HL-60 (cell line): ENCODE measurements at regions not wholly inside any gene's neighbourhood (a gene's known extent, or its start where the extent isn't known, plus 50 kb on each side); places are given as distances from the start of the nearest gene placed in this dataset.

Experiments used
- DNase-seq, 2 experiments: peaks; one replicate each; pipeline ENCODE4 v3.0.0-alpha.2; 2010 to 2020; ENCODE audit warnings: low read depth in 1 of 2, low spot score in 1 of 2
- H3K27ac ChIP-seq: fragments of 250-450 bp; sonication (Bioruptor Pico); replicated peaks from 2 replicates; pipeline ENCODE4 v1.5.1; 2020; ENCODE audit warnings: mild to moderate bottlenecking, moderate library complexity
- H3K27me3 ChIP-seq: fragments of 250-450 bp; sonication (Bioruptor Pico); 2 replicates; pipeline ENCODE4 v1.5.1; 2021; ENCODE audit warnings: mild to moderate bottlenecking, moderate library complexity; ENCODE audit not compliant: insufficient read depth, poor library complexity, severe bottlenecking
- H3K4me3 ChIP-seq: replicated peaks from 2 replicates; pipeline ENCODE4 v1.5.1; 2011; ENCODE audit warnings: mild to moderate bottlenecking, control low read depth, low read length; ENCODE audit not compliant: insufficient read depth
- GABPA ChIP-seq: IDR thresholded peaks from 2 replicates; pipeline ENCODE4 v1.6.1; 2012; ENCODE audit warnings: low read depth
- POLR2AphosphoS5 ChIP-seq: IDR thresholded peaks from 2 replicates; pipeline ENCODE4 v1.6.1; 2012; ENCODE audit warnings: low read depth
- SPI1 ChIP-seq: IDR thresholded peaks from 2 replicates; pipeline ENCODE4 v1.6.1; 2012; ENCODE audit warnings: low read depth, mild to moderate bottlenecking, borderline replicate concordance
- TF ChIP-seq, protein P1 (sequence below): IDR thresholded peaks from one replicate; pipeline ENCODE4 v1.5.1; 2011; ENCODE audit warnings: low read length, control low read depth, inconsistent platforms; ENCODE audit not compliant: insufficient read depth
- TF ChIP-seq, protein P2 (sequence below): IDR thresholded peaks from 2 replicates; pipeline ENCODE4 v1.6.1; 2012; ENCODE audit warnings: low read depth; ENCODE audit not compliant: insufficient replicate concordance

DNA sequence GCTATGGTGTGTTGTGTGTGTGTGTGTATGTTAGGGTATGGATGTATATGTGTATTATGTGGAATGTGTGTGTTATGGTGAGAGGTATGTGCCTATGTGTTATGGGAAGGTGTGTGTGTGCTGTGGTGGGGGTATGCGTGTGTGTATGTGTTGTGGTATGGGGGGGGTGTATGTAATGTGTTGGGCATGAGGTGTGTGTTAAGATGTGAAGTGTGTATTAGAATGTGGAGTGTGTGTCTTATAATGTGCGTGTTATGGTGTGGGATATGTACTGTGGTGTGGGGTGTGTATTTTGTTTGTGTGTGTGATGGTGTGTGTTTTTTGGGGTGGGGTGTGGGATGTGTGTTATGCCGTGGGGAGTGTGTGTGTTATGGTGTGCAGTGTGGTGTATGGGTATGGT lies 242.5 kb downstream of the RHOU start:
- Histone ChIP-seq H3K4me3 (no peak overlapping the region), H3K27me3 (no peaks in the 10 kb centered on the region), H3K27ac (no peak overlapping the region)
- no peak for TF ChIP-seq GABPA
- TF ChIP-seq, protein P1, sequence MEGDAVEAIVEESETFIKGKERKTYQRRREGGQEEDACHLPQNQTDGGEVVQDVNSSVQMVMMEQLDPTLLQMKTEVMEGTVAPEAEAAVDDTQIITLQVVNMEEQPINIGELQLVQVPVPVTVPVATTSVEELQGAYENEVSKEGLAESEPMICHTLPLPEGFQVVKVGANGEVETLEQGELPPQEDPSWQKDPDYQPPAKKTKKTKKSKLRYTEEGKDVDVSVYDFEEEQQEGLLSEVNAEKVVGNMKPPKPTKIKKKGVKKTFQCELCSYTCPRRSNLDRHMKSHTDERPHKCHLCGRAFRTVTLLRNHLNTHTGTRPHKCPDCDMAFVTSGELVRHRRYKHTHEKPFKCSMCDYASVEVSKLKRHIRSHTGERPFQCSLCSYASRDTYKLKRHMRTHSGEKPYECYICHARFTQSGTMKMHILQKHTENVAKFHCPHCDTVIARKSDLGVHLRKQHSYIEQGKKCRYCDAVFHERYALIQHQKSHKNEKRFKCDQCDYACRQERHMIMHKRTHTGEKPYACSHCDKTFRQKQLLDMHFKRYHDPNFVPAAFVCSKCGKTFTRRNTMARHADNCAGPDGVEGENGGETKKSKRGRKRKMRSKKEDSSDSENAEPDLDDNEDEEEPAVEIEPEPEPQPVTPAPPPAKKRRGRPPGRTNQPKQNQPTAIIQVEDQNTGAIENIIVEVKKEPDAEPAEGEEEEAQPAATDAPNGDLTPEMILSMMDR = no peak
- TF ChIP-seq, protein P2, sequence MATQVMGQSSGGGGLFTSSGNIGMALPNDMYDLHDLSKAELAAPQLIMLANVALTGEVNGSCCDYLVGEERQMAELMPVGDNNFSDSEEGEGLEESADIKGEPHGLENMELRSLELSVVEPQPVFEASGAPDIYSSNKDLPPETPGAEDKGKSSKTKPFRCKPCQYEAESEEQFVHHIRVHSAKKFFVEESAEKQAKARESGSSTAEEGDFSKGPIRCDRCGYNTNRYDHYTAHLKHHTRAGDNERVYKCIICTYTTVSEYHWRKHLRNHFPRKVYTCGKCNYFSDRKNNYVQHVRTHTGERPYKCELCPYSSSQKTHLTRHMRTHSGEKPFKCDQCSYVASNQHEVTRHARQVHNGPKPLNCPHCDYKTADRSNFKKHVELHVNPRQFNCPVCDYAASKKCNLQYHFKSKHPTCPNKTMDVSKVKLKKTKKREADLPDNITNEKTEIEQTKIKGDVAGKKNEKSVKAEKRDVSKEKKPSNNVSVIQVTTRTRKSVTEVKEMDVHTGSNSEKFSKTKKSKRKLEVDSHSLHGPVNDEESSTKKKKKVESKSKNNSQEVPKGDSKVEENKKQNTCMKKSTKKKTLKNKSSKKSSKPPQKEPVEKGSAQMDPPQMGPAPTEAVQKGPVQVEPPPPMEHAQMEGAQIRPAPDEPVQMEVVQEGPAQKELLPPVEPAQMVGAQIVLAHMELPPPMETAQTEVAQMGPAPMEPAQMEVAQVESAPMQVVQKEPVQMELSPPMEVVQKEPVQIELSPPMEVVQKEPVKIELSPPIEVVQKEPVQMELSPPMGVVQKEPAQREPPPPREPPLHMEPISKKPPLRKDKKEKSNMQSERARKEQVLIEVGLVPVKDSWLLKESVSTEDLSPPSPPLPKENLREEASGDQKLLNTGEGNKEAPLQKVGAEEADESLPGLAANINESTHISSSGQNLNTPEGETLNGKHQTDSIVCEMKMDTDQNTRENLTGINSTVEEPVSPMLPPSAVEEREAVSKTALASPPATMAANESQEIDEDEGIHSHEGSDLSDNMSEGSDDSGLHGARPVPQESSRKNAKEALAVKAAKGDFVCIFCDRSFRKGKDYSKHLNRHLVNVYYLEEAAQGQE = no peak
- TF ChIP-seq POLR2AphosphoS5 = no peak
- TF ChIP-seq SPI1 = no peak
- no peak for DNase-seq

DNA sequence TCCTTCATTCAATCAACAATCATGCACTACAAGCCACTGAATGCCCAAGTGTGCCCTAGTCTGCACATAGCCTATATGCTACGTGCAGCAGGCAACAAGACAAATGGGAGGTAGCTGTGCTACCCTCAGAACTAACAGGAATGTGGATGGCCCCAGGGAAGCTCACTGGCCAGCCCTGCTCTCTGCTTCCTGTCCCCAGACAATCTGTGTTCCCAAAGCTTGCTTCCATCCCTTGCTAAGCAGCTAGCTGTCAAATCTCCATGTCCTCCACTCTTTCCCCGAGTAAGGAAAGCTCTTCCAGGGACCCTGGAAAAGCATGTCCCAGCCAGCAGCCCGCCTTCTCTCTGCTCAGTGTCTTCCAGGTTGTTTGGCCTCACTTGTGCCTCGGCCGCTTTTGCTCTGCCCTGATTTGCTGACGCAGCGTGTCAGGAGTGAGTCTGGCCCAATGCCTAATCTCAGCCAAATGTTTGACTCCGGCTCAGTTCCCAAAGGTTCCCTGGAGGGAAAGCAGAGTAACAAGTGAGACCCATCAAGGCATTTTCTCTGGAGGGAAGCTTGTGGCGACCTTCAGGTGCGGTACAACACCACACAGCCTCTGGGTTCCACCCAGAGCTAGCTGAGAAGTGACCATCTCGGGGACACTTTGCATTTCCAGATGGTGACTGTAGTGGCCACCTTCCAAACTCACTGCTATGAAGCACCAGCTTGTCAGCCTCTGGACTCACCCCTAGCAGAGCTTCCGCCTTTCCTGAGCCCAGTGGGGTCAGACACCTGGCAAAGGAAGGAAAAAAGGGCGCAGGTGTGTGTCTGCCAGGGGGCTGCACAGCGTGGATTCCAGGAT lies 243.4 kb downstream of the RHOU start:
- Histone ChIP-seq H3K4me3 (no peak overlapping the region), H3K27ac (peak overlapping the region; percentile 32; the same call in 1 of the 2 replicates), H3K27me3 (no peaks in the 10 kb centered on the region)
- no peak for DNase-seq
- TF ChIP-seq, protein P2 = no peak
- no peak for TF ChIP-seq GABPA
- TF ChIP-seq SPI1 = no peak
- TF ChIP-seq, protein P1 = no peak
- no peak for TF ChIP-seq POLR2AphosphoS5

DNA sequence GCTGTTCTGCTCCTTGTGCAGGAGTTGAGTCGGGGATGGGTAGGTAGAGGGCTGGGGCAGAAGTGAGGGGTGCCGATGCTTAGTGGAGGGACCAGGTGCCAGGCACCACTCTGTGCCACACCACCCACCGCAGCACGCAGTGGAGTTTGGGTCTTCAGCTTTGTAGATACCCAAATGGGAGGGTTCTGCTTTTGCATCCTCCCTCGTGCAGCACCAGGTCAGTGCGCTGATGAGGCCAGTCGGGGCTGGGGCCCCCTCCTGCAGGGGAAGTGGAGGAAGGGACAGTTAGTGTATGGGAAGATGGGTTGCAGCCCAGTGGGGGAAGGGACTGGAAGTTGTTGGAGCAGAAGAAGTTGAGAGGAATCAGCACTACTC lies 244.0 kb downstream of the RHOU start:
- Histone ChIP-seq H3K27me3 (no peaks in the 10 kb centered on the region), H3K4me3 (no peak overlapping the region), H3K27ac (peak overlapping the region; percentile 32; the same call in 1 of the 2 replicates)
- TF ChIP-seq POLR2AphosphoS5 = no peak
- TF ChIP-seq, protein P2 = no peak
- TF ChIP-seq, protein P1 = no peak
- peak; percentile 74; the same call in 1 of the 2 replicates for TF ChIP-seq SPI1
- no peak for TF ChIP-seq GABPA
- peak in 1 of 2 experiments; percentile 85 for DNase-seq
